ENCODE measurements at regions not wholly inside any gene's neighbourhood (a gene's known extent, or its start where the extent isn't known, plus 50 kb on each side); places are given as distances from the start of the nearest gene placed in this dataset.

GRCh38 chr10:53719658-53720057, 947.1 kb upstream of the MBL2 start:
- TF ChIP-seq CTCF (conservative IDR thresholded peaks at IDR 0.05): no peak
- no peak for TF ChIP-seq EZH2 (IDR thresholded peaks at IDR 0.05; ENCODE audit: low read depth)
